DMS53 (cell line): ENCODE measurements at regions not wholly inside any gene's neighbourhood (a gene's known extent, or its start where the extent isn't known, plus 50 kb on each side); places are given as distances from the start of the nearest gene placed in this dataset.

ENCODE experiments used
- DNase-seq: peaks from one replicate; lab custom pipeline; 2025; lab: John Stamatoyannopoulos, UW

DNA sequence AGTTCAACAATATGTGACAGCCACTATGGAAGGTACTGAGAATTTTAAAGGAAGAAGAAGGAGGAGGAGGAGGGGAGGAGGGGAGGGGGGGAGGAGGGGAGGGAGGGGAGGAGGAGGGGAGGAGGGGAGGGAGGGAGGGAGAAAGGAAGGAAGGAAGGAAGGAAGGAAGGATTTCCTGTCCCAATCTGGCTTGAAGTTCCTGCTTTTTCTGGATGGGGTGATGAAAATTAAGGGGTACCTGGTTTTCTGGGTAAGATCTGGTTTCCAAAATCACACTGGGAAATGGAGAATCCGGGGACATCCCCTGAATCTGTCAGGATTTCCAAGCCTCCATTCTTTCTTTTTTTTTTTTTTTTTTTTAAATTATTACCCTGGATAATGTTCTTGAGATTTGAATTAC lies 271.8 kb downstream of the MTX2 start:
- DNase-seq = no peak

DNA sequence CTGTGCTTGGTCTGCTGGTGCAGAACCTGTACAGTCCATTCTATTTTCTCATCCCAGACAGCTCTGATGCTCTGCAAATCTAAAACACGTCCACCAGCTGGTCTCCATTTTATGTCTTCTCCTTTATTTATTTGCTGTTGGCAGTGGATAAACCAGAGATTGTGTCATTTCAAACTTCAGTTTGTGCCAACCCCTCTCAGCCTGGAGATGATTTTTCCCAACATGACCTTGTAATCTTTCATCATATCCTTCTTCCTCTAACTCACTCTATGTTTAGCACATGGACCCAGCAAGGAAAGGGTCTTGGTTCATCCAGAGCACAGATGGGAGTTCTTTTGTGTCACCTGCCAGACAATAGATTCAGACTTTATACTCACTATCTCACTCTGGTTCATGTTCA lies 273.2 kb downstream of the MTX2 start:
- DNase-seq = no peak

DNA sequence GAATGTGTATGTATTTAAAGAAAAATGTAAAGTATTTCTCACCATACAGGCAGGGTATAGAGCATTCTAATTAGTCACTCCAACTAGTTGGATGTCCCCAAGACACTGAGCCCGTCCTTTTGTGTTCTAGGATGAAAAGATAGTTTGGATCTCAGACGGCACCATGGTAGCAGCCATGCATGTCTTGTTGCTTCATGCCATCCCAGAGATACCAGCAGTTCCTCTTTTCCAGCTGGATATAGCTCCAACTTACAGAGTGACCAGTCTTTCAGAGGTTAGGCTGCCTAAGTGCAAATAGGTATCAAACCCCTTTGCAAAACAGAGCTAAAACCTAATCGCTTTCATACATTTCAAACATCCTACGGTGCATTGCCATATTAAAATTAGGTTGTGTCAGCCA lies 275.3 kb downstream of the MTX2 start:
- DNase-seq = no peak

DNA sequence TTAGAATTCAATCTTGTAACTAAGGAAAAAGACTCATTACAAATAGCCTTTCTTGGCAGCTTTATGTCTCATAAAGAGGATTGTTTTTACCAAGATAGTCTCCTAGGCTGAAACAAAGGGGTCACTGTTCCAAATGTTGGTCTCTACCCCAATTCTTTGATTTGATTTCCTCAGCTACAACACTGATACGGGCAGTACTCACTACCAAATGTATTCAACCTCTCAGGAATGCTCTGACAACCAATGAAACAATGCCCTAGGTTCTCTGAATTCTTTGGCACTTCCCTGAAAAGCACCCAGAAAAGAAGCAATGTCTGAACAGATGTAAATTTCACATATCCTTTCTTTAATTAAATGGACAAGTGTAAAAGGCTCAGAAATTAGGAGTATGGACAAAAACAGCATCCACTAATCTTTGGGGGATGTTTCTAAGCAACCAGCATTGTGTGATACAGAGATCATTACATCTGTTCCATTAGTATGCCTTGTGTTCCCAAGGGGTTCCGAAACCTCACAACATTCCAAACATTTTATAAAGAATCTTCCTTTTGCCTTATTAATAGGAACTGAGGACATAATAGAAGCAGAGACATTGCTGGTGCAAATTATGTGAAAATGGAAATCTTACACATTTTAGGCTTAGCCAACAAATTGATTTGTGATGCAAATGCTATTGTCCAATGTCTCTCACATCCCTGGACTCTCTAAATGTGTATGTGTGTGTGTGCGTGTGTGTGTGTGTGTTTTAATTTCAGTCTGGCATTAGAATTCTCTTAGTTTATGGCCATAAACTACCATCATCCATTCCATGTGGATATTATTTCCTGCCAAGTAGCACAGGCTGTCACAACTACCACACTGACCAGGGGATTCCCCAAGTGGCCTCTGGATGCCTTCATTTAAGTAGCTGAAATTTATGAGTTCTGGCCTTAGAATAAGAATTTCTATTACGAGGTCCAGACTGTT lies 276.0 kb downstream of the MTX2 start:
- DNase-seq = no peak

DNA sequence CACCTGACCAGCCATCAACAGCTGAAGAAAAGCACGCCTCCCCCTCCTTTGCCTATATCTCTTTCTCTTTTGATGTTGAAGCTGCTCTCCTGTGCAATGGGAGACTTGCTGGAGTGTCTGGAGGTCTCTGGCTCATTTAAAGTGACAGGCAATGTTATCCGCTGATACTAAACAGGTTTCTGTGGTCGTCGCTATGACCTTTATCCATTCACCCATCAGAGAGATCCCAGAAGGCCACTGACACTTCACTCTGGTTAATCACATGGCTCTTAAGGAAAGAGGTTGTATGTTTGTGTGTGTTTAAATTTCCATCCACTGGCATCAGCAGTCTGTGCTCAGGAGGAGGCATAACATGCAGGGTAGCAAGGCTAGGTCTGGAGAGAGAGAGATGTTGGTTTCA lies 277.3 kb downstream of the MTX2 start:
- no peak for DNase-seq

DNA sequence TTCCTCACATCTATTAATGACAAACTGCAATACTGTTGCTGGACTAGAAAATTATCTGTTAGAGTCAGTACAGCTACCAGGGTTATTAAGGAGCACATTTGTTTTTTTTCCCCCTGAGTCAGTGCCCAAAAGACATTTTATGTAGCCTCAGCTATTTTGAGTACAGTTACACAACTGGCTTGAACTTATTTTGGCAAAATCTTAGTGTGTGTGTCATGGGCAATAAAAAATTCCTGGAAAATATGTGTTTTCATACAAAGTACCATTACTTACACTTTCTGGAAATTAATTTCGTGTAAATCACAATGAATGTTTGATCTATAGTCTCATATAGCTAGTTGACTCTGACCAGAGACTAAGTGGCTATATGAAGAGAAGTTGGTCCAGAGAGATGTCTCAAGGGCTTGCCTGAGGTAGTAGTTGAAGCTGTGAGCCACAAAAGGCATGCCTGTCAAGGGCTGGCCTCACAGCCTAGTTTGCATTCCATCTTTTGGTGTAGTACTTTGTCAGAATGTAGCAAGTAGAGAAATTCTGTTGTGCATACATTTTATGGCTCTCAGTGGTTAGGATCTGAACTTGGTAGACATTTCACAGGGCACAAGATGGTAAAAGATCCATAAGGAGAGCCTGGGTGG lies 283.4 kb downstream of the MTX2 start:
- DNase-seq = no peak

DNA sequence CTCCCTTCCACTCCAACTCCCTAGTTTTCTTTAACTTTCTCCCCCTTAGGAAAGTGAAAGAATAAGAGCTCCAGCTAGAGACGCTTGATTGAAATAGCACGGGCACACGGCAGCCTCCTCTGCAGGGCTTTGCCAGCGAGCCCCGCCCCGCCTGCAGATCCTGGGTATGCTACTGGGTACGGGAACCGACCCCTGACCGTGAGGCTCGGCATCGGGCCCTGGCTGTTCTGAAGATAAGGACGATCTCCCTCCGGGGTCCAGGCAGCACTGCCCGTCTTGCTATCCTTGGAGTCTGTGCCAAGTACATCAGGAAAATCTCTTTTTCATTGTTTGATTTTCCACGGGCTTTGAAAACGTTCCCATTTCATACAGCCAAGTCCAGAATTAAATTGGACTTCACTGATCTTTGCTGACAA lies 284.5 kb downstream of the MTX2 start:
- DNase-seq = peak; percentile 87

DNA sequence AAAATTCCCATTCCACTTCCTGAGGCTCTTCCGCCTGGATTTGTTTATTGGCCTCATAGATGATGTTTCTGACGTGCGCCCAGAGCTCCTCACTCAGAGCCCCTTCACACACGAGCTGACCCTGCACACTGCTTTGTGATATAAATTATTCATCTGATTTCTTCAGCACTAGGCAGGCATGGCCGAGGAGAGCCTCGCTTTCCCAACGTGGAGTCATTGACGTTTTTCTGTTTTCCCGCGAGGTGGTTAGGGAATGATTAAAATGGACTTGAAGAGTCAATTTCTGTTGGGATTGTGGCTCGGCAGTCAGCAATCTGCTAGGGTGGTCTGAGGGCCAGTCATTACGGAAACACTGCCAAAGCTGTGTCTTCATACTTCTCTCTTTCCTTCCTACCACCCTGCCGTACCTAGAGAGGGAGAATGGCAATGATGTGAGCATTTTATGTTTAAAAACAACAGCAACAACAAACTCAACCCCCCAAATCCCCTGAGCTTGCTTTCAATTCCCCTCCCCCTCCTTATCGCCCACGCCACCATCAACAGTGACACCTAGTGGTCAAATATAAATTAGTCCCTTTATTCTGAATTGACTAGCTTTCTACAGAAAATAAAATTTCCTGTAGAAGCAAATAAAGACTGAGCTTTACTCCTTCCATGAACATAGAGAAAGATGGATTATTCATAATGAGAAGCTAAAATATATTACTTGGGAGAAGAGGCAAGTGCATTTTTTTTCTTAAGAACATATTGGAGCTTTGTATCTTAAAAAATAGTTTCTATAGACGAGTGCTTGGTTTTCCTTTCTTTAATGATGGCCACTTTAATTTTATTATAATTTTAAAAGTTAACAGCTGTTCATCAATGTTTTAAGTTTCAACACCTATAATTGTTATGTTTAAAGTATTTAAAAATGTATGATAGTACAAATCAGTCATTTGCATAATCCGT lies 285.1 kb downstream of the MTX2 start:
- peak; percentile 87 for DNase-seq

DNA sequence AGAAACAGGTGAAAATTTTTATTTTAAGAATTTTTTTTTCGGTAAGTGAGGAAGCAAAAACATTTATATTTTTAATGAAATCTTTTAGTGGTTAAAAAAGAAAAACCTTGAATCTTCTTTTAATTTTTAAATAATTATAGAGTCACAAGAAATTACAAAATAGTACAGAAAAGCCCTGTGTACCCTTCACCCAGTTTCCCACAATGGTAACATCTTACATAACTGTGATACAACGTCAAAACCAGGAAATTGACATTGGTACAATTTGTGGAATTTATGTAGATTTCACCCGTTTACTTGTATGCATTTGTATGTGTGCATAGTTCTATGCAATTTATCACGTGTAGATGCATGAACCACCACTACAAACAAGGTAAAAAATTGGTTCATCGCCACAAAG lies 285.9 kb downstream of the MTX2 start:
- DNase-seq = no peak

DNA sequence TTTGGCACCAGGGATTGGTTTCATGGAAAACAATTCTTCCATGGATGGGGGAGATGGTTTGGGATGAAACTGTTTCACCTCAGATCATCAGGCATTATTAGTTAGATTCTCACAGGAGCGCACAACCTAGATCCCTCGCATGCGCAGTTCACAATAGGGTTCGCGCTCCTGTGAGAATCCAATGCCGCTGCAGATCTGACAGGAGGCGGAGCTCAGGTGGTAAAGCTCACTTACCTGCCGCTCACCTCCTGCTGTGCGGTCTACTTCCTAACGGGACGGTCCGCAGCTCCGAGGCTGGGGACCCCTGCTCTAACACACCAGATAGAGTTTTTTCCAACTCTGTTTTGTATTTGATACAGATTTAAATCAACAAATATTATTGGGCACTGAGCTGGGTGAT lies 286.5 kb downstream of the MTX2 start:
- DNase-seq = peak; percentile 88

DNA sequence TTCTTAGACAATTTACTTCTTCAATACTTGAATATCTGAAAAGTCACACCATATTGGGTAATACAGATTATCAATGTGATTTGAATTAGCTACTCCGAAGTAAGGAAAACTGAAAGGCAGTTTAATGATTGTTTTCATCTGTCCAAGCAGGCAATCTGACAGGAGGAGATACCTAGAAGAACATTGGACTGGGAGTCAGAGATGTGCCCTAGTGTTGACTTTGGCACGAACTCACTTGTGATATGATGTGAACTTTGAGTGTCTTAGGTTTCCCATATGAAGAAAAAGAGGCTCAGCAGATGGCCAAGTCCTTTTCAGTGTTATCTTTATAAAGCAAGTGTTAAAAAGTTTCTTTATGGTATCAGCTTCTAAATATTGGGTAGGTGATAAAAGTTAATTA lies 287.1 kb downstream of the MTX2 start:
- no peak for DNase-seq

DNA sequence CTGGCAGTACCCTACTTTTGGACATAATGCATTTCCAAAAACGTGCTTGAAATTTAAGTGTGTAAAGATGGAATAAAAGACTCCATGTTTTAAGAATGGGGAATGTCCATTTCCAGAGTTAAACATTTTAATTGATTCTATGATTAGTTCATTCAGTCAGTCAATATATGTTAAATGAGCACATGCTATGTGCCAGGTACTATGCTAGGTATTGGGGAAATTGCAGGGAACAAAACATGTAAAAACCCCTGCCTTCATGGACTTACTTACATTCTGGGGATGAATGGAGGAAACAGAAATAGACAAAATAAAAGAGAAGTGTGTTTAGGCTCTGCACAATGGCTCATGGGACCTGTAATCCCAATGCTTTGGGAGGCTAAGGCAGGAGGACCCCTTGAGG lies 288.6 kb downstream of the MTX2 start:
- DNase-seq = no peak

DNA sequence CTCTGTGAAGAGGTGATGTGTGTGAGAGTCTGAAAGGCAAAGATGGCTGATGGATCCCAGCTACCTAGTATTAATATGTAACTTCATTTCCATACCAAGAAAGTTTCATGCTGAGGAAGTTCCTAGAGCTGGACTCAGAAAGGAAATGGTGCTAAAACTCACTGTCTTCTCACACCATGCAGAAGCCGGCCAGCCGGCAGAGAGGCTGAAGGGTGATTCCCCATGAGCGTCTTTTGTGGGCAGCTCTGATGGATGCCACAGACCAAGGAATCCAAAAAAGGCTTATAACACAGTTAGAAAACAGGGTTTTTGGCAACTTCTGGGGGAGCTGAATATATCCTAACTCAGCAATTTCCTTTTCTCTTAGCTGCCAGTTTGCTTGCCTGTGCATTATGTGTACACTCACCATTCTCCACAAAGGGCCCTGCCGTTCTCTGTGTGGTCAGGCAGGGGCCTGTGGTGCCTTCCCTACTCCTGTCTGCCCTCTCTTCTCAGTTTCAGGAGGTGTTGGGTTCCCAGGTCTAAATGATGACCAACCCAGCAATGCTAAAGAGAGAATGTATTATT lies 289.4 kb downstream of the MTX2 start:
- DNase-seq = no peak

DNA sequence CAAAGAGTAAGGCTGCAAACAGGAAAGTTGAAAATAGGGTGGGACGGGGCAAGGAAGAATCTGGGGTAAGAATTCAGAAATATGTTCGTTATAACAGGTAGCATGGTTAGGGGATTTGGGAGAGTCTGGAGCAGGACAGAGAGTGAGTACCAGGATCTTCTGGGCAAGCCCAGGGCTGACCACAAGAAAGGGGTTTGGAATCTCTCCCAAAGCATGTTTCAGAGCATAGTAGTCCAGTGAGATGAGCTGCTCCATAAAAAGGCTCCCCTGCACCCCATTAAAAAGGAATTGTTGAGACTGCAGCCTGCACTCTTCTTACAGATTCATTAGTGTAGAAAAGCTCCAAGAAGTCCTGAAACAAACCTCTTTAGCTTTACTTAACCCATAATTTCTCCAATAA lies 291.1 kb downstream of the MTX2 start:
- DNase-seq = no peak

DNA sequence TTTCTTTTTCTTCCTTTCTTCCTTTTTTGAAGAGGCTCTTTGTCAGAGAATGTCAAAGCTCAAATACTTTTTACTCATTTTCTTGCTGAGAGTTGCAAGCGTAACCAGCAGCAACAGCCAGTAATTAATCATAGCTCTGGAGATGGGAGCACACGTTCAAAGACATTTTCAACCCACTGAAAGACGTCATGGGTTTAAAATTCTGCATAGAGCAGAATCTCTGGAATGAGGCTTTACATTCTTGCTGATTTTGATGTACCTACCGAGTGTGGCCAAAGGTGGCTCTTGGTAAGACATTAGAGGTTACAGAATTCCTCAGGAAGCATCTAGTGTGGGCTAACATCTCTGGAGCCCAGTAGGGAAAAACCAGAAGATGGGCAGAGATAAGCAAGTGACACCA lies 292.5 kb downstream of the MTX2 start:
- no peak for DNase-seq

DNA sequence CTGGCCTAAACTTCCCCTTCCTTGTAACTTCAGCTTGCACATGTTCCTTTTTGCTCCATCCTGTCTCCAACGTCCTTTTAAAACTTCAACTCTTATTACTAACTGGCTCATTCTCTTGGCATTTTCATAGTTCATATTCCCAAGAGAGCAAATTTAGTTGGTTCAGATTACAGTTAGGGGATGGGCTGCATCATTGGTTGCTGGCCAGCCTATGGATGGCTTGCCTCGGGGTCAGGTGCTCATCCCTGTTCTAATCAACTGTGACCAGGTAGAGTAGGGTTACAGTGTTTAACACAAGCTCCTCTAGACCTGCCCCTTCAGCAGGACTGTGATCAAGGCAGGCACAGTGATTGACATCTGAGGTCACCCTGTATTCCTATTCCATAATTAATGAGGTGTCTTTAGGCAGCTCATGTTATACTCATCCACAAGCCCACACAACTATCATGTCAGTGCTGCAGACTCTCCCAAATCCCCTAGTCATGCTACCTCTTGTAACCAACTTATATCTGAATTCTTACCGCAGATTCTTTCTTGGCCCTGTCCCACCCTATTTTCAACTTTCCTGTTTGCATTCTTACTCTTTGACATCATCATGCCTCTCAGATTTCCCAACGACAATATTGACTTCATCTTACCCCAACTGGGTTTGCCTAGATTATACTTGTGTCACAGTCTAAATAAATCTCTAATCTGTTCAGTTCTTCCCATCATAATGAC lies 293.3 kb downstream of the MTX2 start:
- peak; percentile 28 for DNase-seq

DNA sequence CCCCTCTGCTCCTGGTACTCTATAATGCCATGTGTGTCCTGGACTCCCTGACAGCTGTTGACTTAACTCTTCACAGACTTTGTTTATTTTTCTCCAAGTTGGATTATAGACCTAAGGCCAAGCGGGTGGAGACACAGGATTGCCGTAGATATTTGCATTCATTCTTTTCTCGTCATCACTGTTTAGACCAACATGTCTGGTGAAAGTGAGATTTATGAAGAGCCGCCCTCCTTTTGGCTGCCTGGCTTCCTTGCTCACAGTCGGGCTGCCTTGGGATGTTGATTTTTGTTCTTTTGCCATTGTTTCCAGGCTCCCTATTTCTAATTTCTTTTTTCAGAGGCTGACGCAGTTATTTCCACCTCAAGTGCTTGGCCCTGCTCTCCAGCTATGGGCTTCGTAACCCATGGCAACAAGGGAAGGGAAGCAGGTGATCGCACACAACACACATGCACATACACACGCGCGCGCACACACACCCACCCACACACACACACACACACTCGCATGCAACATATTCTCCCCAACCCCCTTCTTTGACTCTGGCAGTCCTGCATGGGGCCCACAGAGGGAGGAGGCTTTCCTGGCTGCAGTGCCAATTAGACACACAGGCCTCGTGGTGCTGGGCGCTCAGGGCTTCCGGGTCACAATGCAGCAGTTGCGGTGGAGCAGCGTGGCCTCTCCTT lies 296.5 kb downstream of the MTX2 start:
- DNase-seq = peak; percentile 99

DNA sequence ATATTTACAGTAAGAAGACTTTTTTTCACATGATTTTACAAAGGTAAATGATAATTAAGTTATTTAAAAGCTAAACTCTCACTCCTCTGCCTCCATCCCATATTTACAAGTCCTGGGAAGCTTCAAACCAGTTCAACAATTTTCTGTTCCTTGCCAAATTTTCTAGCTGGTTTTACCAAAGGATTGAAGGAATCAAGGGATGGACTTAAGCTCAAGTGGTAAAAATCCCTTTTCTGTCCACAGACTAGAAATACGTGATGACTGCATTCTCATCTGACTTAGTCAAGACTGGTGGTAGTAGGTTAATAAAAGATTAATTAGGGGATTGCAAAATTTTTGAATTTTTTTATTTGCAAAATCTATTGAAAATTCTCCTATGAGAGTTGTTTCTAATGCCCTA lies 297.3 kb downstream of the MTX2 start:
- DNase-seq = peak; percentile 64

DNA sequence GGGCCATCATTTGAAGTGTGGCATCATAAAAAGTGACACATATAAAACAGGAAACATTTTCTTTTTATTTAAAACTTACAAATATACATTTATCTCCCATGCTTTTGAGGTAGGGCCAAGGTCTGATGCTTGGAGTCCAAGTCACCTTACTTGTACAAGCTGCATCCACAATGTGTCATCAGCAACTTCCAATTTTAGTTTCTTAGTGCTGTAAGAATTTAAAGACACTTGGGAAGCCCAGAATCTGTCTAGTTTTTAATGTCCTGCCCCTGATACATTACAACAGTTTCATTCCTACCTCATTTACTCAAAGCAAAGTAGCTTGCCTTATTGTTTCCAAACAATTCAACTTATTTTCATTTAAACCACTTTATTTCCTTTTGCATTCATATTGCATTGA lies 297.7 kb downstream of the MTX2 start:
- no peak for DNase-seq

DNA sequence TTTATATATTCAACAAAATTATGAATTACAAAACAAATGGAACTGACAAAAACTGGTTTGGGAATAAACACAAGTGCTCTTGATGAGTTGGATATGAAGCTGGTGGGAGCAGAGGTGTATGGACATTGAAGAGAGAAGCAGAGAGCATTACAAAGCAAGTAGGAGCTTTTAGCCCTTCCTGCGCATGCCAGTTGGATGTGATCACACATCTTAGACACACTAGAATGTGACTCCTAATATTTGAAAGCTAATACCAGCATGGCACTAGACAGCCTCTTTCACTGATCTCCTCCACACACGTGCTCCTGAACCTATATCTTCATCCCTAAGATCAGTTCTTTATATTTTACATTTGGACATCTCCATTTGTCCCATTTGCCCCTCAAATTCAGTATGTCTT lies 298.1 kb downstream of the MTX2 start:
- DNase-seq = peak; percentile 13

DNA sequence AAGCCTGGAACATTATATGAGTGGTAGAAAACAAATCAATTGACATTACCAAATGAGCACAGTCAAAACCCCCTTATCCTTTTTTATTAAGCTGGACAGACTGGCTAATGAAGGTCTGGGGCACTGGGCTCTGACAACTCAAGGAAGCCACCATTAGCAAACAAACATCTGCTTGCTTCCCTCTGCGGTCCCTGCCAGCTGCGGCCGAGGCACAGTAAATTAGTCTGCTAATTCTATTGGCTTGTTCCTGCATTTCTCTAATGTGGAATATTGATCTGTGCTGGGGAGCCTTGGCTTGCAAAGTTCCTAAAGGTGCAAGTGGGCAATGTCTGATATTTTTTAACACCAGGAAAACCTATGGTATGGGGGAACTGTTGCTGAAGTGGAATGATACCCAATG lies 300.3 kb downstream of the MTX2 start:
- no peak for DNase-seq
